Stimulated activated CD4-positive, alpha-beta T cell treated with anti-CD3 and anti-CD28 coated beads, Interleukin-12 subunit alpha, Interleukin-12 subunit beta, amount 100 ng/mL, for 48 hours (primary cell): ENCODE measurements at regions not wholly inside any gene's neighbourhood (a gene's known extent, or its start where the extent isn't known, plus 50 kb on each side); places are given as distances from the start of the nearest gene placed in this dataset.
A peak's percentile ranks its signal among the peaks of the same experiment; 100 is the strongest.

Source experiments
- DNase-seq, 3 donors: peaks; one replicate each; pipeline ENCODE4 v3.0.0-alpha.2; 2020; ENCODE audit warnings: low read depth in 2 of 3, low spot score in 1 of 3

GRCh38 chr7:17680026-17680425 is 260.3 kb downstream of the SNX13 start:
- DNase-seq, result no peak

GRCh38 chr7:17680943-17681351 is 259.3 kb downstream of the SNX13 start:
- no peak for DNase-seq

GRCh38 chr7:17681965-17682364 is 258.3 kb downstream of the SNX13 start:
- no peak for DNase-seq

- no peak for DNase-seq
Observed at GRCh38 chr7:17682586-17682985, 257.7 kb downstream of the SNX13 start.

- DNase-seq, result no peak
Observed at GRCh38 chr7:17685141-17685540, 255.2 kb downstream of the SNX13 start.

- no peak for DNase-seq
Observed at GRCh38 chr7:17687361-17687760, 252.9 kb downstream of the SNX13 start.

- DNase-seq, result no peak
Observed at GRCh38 chr7:17689361-17689902, 250.9 kb downstream of the SNX13 start.

- no peak for DNase-seq
Observed at GRCh38 chr7:17690030-17690429, 250.3 kb downstream of the SNX13 start.

GRCh38 chr7:17696422-17696821 is 243.9 kb downstream of the SNX13 start:
- no peak for DNase-seq

- no peak for DNase-seq
Observed at GRCh38 chr7:17697128-17697881, 243.0 kb downstream of the SNX13 start.

- no peak for DNase-seq
Observed at GRCh38 chr7:17699696-17700095, 240.6 kb downstream of the SNX13 start.

- DNase-seq, result no peak
Observed at GRCh38 chr7:17700138-17700537, 240.2 kb downstream of the SNX13 start.

GRCh38 chr7:17706275-17706674 is 234.0 kb downstream of the SNX13 start:
- no peak for DNase-seq

GRCh38 chr7:17706734-17707133 is 233.6 kb downstream of the SNX13 start:
- peak; percentile 4 to 42 (median 8) for DNase-seq

GRCh38 chr7:17709127-17709526 is 231.2 kb downstream of the SNX13 start:
- no peak for DNase-seq

GRCh38 chr7:17709599-17709998 is 230.7 kb downstream of the SNX13 start:
- DNase-seq, result no peak

- DNase-seq, result no peak
Observed at GRCh38 chr7:17710312-17710711, 230.0 kb downstream of the SNX13 start.

GRCh38 chr7:17713584-17713983 is 226.7 kb downstream of the SNX13 start:
- no peak for DNase-seq

- DNase-seq, result no peak
Observed at GRCh38 chr7:17716816-17717215, 223.5 kb downstream of the SNX13 start.

GRCh38 chr7:17719998-17720397 is 220.3 kb downstream of the SNX13 start:
- no peak for DNase-seq

- no peak for DNase-seq
Observed at GRCh38 chr7:17721736-17722285, 218.5 kb downstream of the SNX13 start.

GRCh38 chr7:17722798-17723197 is 217.5 kb downstream of the SNX13 start:
- no peak for DNase-seq

- DNase-seq, result no peak
Observed at GRCh38 chr7:17725821-17726220, 214.5 kb downstream of the SNX13 start.
